GM11168 (cell line): ENCODE measurements at regions not wholly inside any gene's neighbourhood (a gene's known extent, or its start where the extent isn't known, plus 50 kb on each side); places are given as distances from the start of the nearest gene placed in this dataset.

ENCODE experiments used
- in situ Hi-C: fragments of 300-500 bp; cut with MboI; formaldehyde crosslinking; loops from one replicate; pipeline ENCODE4 v1.12.0; 2022; ENCODE audit warnings: low sequenced_read_pairs; ENCODE audit not compliant: unreplicated experiment

DNA sequence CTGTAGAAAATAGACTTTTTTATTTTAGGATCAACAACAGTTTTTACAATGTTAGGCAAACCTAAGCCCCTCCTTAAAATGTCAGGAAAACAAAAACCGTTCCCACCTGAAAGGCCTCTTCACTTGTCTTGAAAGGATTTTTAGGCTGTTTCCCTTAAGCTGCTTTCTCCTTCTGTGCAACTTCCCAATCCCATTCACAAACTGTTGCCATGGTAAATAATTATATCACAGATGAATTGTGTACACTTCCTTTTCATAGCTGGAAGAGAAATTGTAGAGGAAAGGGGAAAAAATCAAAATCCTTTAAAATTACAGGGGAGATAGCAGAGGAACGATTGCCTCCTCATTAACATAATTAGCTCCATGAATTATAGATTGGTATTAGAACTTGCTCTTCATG, 1488.0 kb upstream of the CELF4 start:
- in situ Hi-C loops: no loop called here

DNA sequence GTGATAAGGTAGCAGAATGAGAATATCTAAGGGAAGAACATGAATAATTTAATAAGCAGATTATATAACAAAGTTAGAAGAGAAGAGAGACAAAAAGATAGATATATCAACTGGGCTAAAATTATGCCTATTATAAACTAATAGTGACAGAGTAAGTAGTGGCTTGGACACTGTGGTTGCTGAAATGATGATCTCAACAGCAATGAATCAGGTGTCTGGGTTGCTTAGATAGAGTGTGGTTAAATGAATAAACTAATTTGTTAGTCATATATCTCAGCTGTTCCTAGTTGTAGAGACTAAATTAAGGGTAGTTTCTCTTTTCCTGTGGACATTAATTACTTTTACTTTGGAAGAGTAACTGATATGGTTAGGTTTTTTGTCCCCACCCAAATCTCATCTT, 1485.4 kb upstream of the CELF4 start:
- in situ Hi-C loops: no loop called here

DNA sequence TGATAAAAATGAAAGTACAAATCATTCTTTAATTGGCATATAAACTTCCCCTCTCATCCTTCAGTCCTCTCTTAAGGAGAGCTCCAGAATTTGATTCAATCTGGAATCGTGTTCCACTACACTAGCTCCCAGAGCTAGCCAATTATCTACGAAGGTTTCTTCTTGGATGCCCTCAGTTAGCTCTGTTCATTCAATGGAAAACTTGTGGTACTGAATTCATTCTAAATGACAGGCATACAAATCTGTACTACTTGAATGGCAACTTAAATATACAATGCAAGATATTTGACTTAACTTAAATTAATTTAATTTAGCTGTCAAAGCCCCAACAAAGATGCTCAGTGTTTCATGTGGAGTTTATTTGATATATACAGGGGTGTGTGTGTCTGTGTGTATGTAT, 1474.2 kb upstream of the CELF4 start:
- in situ Hi-C loops: no loop called here

DNA sequence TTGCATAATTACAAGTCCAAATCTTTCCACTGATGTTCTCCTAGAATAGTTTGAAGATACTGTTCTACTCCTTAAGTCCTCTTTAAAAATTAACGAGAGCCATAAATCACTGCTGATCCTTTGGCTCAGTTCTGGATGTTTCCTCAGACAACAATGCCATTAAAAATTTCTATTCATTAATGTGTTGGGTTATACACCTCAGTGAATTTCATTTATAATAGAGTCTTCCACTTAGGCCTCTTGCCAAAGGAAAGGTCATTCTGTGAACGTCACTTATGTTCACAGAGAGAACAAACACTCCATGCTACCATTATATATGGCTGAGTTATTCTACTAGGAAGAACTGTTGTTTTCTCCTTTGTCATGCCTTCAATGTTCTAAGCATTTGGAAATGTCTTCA, 1472.3 kb upstream of the CELF4 start:
- in situ Hi-C loops: no loop called here

DNA sequence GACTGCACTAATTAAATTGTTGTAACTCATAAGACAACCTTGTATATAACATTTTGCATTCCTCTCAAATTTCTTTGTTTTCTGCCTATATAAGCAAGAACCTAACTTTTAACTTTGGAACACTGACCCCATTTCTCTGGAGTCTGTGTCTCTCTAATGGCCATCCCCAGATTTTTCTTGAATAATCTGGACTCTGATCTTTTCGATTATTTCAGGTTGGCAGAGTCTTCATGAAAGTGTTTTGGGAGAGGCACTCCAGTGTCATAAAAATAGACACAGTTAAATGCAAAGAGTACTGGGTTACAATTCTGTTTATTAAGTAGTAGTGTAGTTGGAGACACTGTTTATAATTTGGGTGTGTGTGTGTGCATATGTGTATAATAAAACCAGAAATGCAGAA, 1467.7 kb upstream of the CELF4 start:
- in situ Hi-C loops: no loop called here

DNA sequence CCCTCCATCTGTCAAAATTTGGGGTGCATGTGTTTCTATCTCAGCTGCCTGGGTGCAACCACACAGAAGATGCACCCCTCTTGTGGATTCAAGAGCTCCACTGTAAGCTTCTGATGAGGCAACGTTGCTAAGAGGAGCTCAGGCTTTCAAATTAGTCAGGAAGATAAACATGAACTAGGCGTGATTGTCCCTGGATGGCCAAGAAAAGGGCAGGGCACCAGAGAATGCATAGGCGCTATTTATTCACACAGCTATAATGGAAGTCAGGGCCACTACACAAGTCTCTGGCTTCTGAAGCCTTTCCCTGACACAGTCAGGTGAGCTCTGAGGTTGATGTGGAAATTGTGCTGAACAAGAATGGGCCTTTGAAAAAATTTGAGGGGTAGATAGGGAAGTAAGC, 1466.0 kb upstream of the CELF4 start:
- in situ Hi-C loops: no loop called here

DNA sequence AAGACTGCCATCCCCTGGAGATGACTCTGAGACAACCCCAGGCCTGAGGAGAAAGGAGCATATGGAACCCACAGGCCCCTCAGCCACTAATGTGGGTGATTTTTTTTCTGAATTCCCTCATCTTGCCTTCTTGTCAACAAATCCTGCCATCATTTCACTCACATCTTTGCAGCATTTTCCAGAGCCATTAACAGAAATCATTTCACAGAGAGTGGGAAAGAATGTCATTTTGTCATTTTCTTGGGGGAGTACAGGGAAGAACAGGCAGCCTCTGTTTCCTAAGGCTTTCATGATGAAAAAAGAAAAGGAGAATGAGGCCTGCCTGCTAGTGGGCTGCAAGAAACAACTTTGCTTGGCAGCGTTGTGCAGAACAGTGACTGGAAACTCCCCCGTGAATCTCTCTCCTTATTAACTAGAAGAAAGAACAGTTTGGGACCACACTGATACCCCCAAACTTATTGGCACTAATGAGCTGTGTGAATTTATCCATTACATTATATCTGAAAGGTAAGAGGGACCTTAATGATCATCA, 1464.6 kb upstream of the CELF4 start:
- in situ Hi-C loops: no loop called here

DNA sequence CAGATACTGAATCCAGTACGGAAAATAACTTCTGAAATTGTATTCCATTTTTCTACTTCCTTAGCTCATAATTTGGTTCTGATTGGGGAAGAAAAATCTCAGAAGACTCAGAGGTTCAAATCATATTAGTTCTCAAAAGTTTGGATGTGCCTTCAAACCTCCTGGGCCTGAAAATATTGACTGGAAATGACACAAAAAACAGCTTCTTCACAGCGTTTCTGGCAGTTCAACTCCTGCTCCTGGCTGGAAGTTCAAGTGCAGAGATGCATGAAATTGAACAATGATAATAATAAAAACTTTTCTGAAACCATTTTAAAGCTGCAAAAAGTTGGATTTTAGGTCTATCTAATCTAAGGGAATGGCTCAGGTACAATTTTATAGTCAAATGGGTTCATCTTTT, 1459.9 kb upstream of the CELF4 start:
- in situ Hi-C loops: no loop called here

DNA sequence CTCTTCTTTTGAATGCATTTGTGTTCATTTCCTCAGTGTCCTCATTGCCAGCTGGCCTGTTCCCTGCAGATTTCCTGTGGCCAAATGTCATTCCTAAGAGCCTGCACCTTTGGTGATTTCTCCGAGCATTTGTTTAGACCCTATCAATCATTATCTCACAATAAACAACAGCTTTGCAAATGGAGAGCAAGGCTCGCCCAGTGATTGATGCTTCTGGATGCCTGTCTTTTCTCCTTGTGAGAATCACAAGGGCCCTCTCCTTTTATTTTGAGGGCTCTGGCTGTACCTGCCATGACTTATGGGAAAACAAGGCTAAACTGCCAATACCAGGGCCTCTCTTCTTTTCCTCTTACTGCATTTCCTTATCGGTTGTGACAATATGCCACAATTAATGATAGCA, 1454.4 kb upstream of the CELF4 start:
- in situ Hi-C loops: no loop called here

DNA sequence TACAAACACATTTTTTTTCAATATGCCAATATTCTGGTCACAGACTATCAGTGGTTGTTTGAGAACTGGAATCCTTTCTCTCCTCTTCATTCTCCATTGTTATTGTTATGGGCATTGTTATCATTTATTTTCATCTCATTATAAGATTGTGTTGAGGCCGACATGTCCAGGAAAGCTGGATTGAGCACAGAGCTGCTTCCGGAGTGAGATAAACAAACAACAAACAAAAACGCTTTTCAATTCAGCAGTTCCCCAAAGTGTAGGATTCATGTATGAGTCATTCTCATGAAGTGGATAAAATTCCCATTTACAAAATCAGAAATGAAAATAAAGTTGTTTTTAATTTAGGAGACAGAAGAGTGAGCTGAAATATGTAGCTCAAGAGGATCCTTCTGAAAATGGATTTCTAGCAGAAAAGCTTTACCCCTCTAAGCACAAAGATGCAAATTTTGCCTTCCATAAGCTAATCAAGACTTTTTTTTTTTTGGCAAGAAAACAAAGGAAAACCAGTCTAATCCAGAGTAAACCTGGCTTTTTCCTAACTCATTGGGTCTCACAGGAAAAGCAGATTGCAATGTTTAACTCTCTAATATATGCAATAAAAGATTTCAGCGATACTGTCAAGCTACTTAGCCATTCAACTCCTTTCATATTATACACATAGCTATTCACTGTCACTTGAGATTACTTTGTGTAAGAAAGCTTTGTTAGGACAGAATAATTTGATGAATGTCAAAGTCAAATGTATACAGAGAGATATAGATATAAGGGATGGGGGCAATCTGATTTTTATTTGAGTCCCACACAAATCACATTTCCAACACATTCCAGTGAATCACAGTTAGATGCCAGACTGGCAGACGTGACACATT, 1441.7 kb upstream of the CELF4 start:
- in situ Hi-C loops: no loop called here

DNA sequence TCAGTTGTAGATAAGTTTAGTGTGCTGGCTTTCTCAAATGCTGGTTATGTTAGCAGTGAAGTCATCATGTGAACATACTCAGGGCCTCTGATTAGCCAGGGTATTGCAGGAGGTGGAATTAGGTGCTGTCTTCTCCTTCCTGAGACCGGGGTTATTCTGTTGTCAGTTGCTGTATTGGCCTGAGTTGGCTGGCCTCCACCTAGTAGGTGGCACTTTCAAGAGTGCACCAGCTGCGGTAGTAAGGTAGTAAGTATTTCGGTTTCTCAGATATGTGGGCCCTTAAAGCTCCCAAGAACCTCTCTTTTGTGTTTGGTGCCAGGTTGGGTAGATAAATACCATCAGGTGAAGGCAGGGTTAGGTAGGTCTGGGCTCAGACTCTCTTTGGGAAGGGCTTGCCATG, 1430.5 kb upstream of the CELF4 start:
- in situ Hi-C loops: no loop called here

DNA sequence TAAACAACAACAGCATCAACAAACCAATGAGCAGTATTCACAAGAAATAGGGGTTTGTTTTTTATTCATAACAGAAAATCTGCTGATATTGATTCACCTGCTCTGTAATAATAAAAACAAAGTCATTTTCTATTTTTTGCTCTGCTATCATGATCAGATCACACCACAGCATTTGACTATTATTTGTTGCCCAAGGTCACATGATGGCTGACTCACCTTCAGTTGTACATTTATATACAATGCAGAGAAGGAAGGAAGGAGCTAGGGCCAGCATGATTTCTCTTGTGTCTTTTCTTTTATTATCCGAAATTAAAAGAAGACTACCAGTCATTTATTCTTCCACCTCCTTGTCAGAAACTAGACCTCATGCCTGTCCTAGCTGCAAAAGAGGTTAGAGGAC, 1427.7 kb upstream of the CELF4 start:
- in situ Hi-C loops: no loop called here

DNA sequence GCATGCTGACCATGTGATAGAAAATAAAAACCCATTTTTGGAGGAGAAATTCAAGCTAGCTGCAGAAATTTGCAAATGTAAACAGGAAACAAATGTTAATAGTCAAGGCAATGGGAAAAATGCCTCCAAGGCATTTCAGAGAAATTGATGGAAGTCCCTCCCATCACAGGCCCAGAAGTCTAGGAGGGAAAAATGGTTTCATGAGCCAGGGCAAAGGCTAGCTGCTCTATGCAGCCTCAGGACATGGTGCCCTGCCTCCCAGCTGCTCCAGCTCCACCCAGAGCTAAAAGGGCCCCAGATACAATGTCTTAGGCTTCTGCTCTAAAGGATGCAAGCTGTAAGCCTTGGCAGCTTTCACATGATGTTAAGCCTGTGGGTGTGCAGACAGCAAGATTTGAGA, 1419.4 kb upstream of the CELF4 start:
- in situ Hi-C loops: no loop called here

DNA sequence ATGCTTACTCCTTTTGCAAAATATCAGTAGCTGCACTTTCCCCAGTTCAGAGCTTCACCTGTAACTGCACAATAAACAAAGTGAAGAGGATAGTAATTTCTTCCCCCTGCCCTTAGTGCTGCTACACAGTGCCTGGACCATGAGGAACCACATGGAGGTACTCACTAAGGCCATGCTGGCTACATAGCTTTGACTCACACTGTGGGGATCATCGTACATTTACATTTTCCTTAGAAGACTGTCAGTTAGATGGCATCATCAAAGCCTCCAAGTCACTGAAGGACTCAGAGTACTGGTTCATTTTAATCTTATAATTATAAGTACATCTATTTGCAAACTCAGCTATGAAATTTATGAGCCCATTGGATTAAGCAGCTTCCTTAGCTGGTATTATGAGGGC, 1416.5 kb upstream of the CELF4 start:
- in situ Hi-C loops: no loop called here

DNA sequence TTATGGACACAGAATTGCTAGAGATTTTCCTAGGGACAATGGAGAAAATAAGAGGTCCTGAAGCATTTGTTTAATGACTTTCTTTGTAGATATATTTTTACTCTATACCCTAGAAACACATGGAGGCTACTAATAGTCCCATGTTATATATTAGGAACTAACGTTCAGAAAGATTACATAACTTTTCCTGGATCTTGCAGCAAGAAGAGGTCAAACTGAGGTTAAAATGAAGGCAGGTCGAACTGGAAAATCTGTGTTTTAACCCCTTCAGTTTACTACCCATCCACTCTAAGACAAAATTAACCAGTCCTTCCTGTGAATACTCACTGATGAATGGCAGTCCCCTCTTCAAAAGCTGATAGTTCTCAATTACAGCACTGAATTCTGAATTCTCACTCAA, 1415.8 kb upstream of the CELF4 start:
- in situ Hi-C loops: no loop called here

DNA sequence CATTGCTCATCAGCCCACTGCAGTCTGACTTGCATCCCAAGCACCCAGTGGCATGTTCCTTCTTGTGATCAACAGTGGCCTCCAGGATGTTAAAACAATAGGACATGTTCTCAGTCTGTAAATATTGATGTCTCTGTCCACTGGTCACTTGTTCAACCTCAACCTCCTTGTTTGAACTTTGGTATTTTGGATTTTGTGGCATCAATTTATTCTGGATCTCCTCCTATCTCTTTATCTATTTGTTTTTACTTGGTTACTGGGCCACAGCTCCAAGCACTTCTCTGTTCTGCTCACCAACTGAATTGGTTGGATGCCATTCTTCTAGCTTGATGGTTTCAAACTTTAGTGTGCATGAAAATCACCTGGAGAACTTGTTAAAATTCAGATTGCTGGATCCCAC, 1414.8 kb upstream of the CELF4 start:
- in situ Hi-C loops: no loop called here

DNA sequence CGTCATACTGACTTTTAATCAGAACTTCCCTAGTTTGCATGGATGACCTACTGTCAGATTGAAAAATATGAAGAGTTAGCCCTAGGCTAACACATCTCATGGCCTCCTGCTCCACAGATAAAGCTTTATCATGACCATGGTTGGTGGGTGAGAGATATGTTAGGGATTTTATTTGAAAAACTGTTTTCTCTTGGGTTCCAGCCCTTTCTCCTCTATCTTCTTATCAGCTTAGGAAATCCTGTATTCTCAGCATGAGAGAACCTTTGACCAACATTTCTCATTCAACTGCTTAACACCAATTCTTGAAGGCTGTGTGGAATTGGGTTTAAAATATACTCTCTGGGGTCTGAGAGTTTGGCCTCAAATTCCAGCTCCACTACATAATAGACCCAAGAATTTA, 1407.0 kb upstream of the CELF4 start:
- in situ Hi-C loops: no loop called here

DNA sequence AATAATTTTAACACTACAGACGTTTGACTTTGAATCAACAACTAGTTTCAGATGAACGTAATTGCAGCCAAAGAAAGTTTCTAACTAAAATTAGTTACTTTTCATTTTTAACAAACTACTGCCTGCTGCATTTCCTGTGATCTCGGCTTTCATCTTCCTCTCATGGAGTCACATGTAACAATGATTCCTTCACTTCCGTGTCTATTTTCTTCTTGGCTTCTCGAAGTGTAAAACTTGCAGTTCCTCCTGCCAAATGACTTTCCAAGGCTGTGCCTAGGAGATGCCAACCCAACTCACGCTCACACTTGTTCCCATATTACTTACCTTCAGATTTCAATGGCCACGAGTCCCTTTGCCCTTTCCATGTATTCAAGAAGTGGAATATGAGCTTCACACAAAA, 1406.3 kb upstream of the CELF4 start:
- in situ Hi-C loops: no loop called here

DNA sequence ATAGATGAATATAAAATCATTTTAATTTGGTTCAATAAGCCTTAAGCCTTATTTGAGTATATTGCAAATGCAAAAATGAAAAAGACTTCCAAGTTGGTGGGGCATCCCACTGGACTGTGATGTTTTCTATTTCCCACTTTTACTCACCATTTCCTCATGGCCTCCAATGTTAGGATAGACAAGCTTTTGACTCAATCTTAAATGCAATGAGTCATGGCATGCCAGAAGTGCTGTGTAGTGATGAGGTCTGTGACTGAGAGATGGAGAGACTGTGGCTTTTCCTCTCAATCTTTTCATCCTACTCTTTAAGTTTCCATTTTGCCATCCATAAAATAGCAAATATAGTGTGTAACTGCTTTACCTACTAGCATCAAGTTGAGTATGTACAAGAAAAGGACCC, 1401.2 kb upstream of the CELF4 start:
- in situ Hi-C loops: no loop called here

DNA sequence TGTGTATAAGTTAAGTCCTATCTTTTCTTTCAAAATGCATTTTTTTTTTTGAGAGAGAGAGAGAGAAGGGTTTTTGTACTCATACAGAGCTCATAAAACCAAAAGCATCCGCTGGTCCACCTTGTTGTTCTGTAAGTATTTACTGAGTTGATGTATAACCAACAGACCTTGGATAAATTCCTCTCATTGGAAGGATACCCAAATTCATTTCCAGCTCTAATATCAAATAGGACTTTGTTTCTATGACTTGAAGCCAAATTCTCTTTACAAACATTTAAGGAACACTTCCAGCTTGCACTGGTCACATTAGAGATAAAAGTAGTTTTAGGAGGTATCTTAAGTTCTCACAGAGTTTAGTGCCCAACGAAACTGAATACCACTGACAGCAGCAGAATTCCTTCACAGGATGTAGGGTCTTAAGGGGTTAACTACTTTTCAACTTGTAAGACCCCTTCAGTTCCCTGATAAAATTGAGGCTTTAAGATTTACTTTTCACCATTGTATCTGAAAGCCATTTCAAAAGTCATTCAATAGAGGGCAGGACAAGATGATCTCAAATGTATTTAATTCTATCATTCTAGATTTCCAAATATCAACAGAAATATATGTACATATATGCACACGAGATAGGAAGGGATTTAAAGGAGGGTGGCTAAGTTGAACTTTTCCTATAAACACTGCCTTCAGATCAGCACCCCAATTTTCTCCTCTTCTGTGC, 1398.5 kb upstream of the CELF4 start:
- in situ Hi-C loops: no loop called here

DNA sequence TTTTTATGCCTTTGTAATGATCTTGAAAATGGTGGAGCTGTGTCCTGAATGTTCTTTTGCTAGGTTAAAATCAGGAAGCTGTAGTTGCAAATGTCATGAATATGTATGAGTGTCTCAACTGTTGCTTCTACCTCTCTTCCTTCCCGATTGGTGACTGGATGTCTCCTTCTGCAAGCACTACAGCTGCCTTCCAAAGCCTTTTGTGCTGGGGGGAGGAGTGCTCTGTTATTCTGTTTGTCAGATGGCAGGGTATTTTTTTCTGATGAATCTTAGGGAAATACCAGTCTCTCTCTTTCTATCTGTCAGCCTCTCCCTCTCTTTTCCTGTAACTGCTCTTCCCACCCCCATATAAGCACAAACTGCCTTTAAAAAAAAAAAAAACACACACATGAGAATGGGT, 1396.3 kb upstream of the CELF4 start:
- in situ Hi-C loops: no loop called here

DNA sequence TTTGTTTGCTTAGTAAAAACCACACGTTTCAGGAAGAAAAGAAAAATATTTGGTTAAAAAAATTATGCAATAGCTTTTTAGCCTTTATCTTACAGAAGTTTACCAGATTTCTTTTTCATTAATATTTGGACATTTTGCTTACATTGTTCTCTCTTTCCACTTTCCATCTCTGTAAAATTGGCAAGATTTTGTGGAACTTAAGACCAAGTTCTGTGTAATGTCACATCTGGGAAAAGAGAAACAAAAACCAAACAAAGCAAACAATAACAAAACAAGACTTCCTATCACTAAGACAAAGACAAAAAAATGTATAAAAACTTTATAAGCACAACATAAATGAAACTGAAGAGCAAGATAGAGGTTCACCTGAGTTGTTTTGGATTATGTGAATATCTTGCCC, 1392.1 kb upstream of the CELF4 start:
- in situ Hi-C loops: no loop called here
